ENCODE measurements at regions not wholly inside any gene's neighbourhood (a gene's known extent, or its start where the extent isn't known, plus 50 kb on each side); places are given as distances from the start of the nearest gene placed in this dataset.

DNA sequence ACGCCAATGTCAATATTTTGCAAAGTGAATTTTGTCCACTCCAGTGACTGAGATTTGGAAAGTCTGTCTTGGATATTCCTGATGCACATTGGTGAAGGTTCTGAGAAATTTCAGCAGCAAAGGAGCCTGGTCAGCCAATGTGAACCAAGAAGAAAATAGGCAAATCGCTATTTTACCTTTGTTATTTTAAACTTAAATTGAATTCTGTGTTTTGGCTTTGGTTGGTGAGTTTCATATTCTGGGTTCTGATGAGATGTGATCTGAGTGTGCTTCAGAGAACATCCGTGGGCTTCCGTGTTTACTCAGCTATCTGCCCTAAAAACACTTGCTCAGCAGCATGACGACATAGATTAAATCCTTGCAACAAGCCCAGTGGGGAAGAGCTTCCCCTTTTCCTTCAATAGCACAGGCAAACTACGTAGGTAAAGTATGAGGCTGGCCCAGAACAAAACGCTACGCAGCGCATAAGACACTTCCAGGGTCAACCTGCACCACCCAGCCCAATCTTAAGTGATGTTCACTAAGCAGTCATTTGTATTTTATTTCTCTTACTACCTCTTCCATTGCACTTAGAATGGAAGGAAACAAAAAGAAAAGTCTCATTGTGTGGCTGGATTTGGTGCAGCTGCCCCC is 176.4 kb upstream of the KAZN start:
- Histone ChIP-seq H4K20me1 (replicated peaks; ENCODE audit: control insufficient read depth, extremely low read depth, insufficient read depth, low read length) (no peaks in the 10 kb centered on the region), H3K4me3 (replicated peaks in 1 of 3; ENCODE audit: insufficient read depth in 1 of 3, low read depth in 1 of 3, low read length in 3 of 3) (no peak overlapping the region), H3K9me1 (replicated peaks; ENCODE audit: control insufficient read depth, extremely low read depth, insufficient read depth, low read length) (no peaks in the 10 kb centered on the region), H3K27ac (ENCODE audit: insufficient read depth, low read depth, low read length) (no peak overlapping the region), H3K9ac (replicated peaks; ENCODE audit: extremely low read depth, insufficient read depth, low read length) (no peak overlapping the region), H3K36me3 (ENCODE audit: control insufficient read depth in 2 of 2, extremely low read depth in 1 of 2, insufficient read depth in 2 of 2, low read length in 2 of 2) (no peaks in the 10 kb centered on the region), H2AFZ (ENCODE audit: low read depth, low read length) (no peak overlapping the region), H3K27me3 (ENCODE audit: control insufficient read depth in 2 of 2, insufficient read depth in 2 of 2, low read length in 2 of 2) (no peaks in the 10 kb centered on the region), H3K4me2 (ENCODE audit: insufficient read depth, low read length) (no peak overlapping the region), H3K79me2 (ENCODE audit: control insufficient read depth, insufficient read depth, low read length) (no peaks in the 10 kb centered on the region), H3K4me1 (ENCODE audit: control insufficient read depth, extremely low read depth, insufficient read depth, low read length) (no peaks in the 10 kb centered on the region), H3K9me3 (replicated peaks; ENCODE audit: control insufficient read depth, insufficient read depth, low read length) (peaks cover 2% of the 10 kb centered on the region)
- dilution Hi-C loops (cut with MboI; ENCODE audit: extremely low pct_ligation_motif_present, low sequenced_read_pairs), result no loop called here
- DNase-seq (ENCODE audit: low read depth, low spot score) (no peak), FAIRE-seq (no peak)
- POLR2A ChIA-PET, result no interaction called here
- no peak for TF ChIP-seq EZH2 (IDR thresholded peaks at IDR 0.05; ENCODE audit: borderline replicate concordance, low read depth, low read length, severe bottlenecking)
- TF ChIP-seq JUN (IDR thresholded peaks at IDR 0.05; ENCODE audit: borderline replicate concordance, insufficient read depth, insufficient read length, low read depth), result no peak
- TF ChIP-seq, protein P1, sequence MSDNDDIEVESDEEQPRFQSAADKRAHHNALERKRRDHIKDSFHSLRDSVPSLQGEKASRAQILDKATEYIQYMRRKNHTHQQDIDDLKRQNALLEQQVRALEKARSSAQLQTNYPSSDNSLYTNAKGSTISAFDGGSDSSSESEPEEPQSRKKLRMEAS (IDR thresholded peaks at IDR 0.05; ENCODE audit: insufficient read depth, insufficient read length), result no peak
- TF ChIP-seq GATA2 (IDR thresholded peaks at IDR 0.05; ENCODE audit: insufficient read depth, insufficient read length, low read depth, low read length), result no peak
- no peak for TF ChIP-seq POLR2A (IDR thresholded peaks at IDR 0.05; ENCODE audit: low read depth, low read length)
- TF ChIP-seq, protein P2, sequence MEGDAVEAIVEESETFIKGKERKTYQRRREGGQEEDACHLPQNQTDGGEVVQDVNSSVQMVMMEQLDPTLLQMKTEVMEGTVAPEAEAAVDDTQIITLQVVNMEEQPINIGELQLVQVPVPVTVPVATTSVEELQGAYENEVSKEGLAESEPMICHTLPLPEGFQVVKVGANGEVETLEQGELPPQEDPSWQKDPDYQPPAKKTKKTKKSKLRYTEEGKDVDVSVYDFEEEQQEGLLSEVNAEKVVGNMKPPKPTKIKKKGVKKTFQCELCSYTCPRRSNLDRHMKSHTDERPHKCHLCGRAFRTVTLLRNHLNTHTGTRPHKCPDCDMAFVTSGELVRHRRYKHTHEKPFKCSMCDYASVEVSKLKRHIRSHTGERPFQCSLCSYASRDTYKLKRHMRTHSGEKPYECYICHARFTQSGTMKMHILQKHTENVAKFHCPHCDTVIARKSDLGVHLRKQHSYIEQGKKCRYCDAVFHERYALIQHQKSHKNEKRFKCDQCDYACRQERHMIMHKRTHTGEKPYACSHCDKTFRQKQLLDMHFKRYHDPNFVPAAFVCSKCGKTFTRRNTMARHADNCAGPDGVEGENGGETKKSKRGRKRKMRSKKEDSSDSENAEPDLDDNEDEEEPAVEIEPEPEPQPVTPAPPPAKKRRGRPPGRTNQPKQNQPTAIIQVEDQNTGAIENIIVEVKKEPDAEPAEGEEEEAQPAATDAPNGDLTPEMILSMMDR (IDR thresholded peaks at IDR 0.05; ENCODE audit: extremely low read depth in 1 of 2, insufficient read depth in 1 of 2, low read depth in 1 of 2, low read length in 2 of 2), result no peak
- TF ChIP-seq POLR2AphosphoS5 (IDR thresholded peaks at IDR 0.05; ENCODE audit: insufficient read depth, low read depth, low read length), result no peak
- TF ChIP-seq MYC (IDR thresholded peaks at IDR 0.05; ENCODE audit: low read depth, low read length), result no peak
- no peak for TF ChIP-seq FOS (IDR thresholded peaks at IDR 0.05; ENCODE audit: borderline replicate concordance, insufficient read depth, low read length)
- BruUV-seq (replicated peaks), result no TSS peak
- CTCF ChIA-PET, result no interaction called here
- intact Hi-C loops (cut with micrococcal nuclease), result no loop called here
